H1 (cell line): ENCODE measurements at regions not wholly inside any gene's neighbourhood (a gene's known extent, or its start where the extent isn't known, plus 50 kb on each side); places are given as distances from the start of the nearest gene placed in this dataset.

ENCODE experiments used
- CTCF ChIA-PET: fragments of 300-600 bp; sonication (Branson Sonifier 250); formaldehyde crosslinking; loops from one replicate; lab custom pipeline; 2021; ENCODE audit not compliant: partially characterized antibody; lab: Charles Lee
- POLR2A ChIA-PET: fragments of 300-600 bp; sonication (Branson Sonifier 250); formaldehyde crosslinking; loops from one replicate; lab custom pipeline; 2021; ENCODE audit warnings: inconsistent platforms; ENCODE audit not compliant: partially characterized antibody; lab: Charles Lee
- DNase-seq, 2 experiments: peaks; one replicate each; pipeline versions ENCODE4 v3.0.0 to v3.0.0-alpha.2; 2010 to 2022; ENCODE audit warnings: low spot score in 2 of 2, low read depth in 1 of 2, mixed read lengths in 1 of 2
- FAIRE-seq: peaks from 2 replicates; lab custom pipeline; 2011; peaks lifted over from hg19 to GRCh38; lab: Jason Lieb, UNC
- H2AFZ ChIP-seq: 2 replicates; pipeline ENCODE4 v1.8.1; 2012; ENCODE audit warnings: low read length, inconsistent platforms
- H2AK5ac ChIP-seq: 2 replicates; pipeline ENCODE4 v1.6.1; 2013; ENCODE audit warnings: low read depth, low read length
- H2BK120ac ChIP-seq: replicated peaks from 2 replicates; pipeline ENCODE3; 2013; ENCODE audit warnings: low read depth, low read length, inconsistent platforms
- H2BK12ac ChIP-seq: 2 replicates; pipeline ENCODE4 v1.6.1; 2013; ENCODE audit warnings: low read depth, low read length
- H2BK15ac ChIP-seq: 2 replicates; pipeline ENCODE4 v1.6.1; 2013; ENCODE audit warnings: low read length
- H2BK20ac ChIP-seq: 2 replicates; pipeline ENCODE4 v1.6.1; 2013; ENCODE audit warnings: low read length
- H2BK5ac ChIP-seq: 2 replicates; pipeline ENCODE4 v1.6.1; 2013; ENCODE audit warnings: low read depth, low read length
- H3K14ac ChIP-seq: 2 replicates; pipeline ENCODE4 v1.6.1; 2013; ENCODE audit warnings: inconsistent platforms; ENCODE audit not compliant: insufficient read length
- H3K18ac ChIP-seq: 2 replicates; pipeline ENCODE4 v1.6.1; 2013; ENCODE audit warnings: low read length; ENCODE audit errors: extremely low read depth
- H3K23ac ChIP-seq: 2 replicates; pipeline ENCODE4 v1.6.1; 2013; ENCODE audit warnings: inconsistent platforms; ENCODE audit not compliant: insufficient read length
- H3K23me2 ChIP-seq: 2 replicates; pipeline ENCODE4 v1.6.1; 2013; ENCODE audit warnings: low read depth, low read length
- H3K27ac ChIP-seq: 2 replicates; pipeline ENCODE4 v1.6.1; 2011; ENCODE audit warnings: low read depth, low read length, inconsistent platforms
- H3K27me3 ChIP-seq, 4 experiments: replicated peaks in 1 of 4; 1 replicate in 1 of 4; 2 replicates in 3 of 4; pipeline versions ENCODE4 v1.6.1 to v1.8.1; 2011 to 2013; ENCODE audit warnings: low read length in 3 of 4, mild to moderate bottlenecking in 3 of 4, inconsistent platforms in 2 of 4, mixed read lengths in 2 of 4, moderate library complexity in 1 of 4; ENCODE audit not compliant: control insufficient read depth in 3 of 4, insufficient read depth in 3 of 4; ENCODE audit errors: extremely low read depth in 1 of 4
- H3K36me3 ChIP-seq, 4 experiments: 2 replicates each; pipeline versions ENCODE4 v1.6.1 to v1.8.1; 2011 to 2013; ENCODE audit warnings: mild to moderate bottlenecking in 4 of 4, low read length in 3 of 4, moderate library complexity in 2 of 4, control low read depth in 1 of 4, inconsistent platforms in 1 of 4; ENCODE audit not compliant: insufficient read depth in 4 of 4, control insufficient read depth in 2 of 4
- H3K4ac ChIP-seq: replicated peaks from 2 replicates; pipeline ENCODE3; 2013; ENCODE audit warnings: low read length, low read depth, mixed read lengths, inconsistent platforms; ENCODE audit not compliant: insufficient read length
- H3K4me1 ChIP-seq, 4 experiments: replicated peaks in 1 of 4; 1 replicate in 1 of 4; 2 replicates in 3 of 4; pipeline versions ENCODE4 v1.6.1 to v1.8.1; 2011 to 2013; ENCODE audit warnings: low read length in 3 of 4, inconsistent platforms in 2 of 4, mixed read lengths in 1 of 4; ENCODE audit not compliant: insufficient read depth in 4 of 4, control insufficient read depth in 3 of 4
- H3K4me2 ChIP-seq, 2 experiments: 2 replicates each; pipeline versions ENCODE4 v1.6.1 to v1.8.1; 2011 to 2013; ENCODE audit warnings: low read depth in 2 of 2, low read length in 2 of 2, control low read depth in 1 of 2, inconsistent platforms in 1 of 2, mild to moderate bottlenecking in 1 of 2; ENCODE audit not compliant: insufficient read depth in 1 of 2
- H3K4me3 ChIP-seq, 4 experiments: fragments of 200-600, 300-600 bp in 1 of 4; sonication (generic), shearing (Covaris generic), sonication (Bioruptor Twin) in 1 of 4; 2 replicates each; pipeline versions ENCODE4 v1.5.1 to v1.8.1; 2011 to 2016; ENCODE audit warnings: low read length in 4 of 4, low read depth in 3 of 4, control low read depth in 2 of 4, inconsistent platforms in 2 of 4, mild to moderate bottlenecking in 2 of 4, mixed read lengths in 1 of 4, moderate library complexity in 1 of 4; ENCODE audit not compliant: insufficient read depth in 2 of 4; ENCODE audit errors: extremely low read depth in 1 of 4
- H3K56ac ChIP-seq: replicated peaks from 2 replicates; pipeline ENCODE3; 2013; ENCODE audit warnings: low read depth, mild to moderate bottlenecking, mixed read lengths, low read length, inconsistent platforms; ENCODE audit not compliant: insufficient read length
- H3K79me1 ChIP-seq: 2 replicates; pipeline ENCODE4 v1.6.1; 2013; ENCODE audit warnings: low read depth, low read length, control low read depth
- H3K79me2 ChIP-seq, 2 experiments: 2 replicates each; pipeline versions ENCODE4 v1.6.1 to v1.8.1; 2012 to 2013; ENCODE audit warnings: low read length in 2 of 2, mild to moderate bottlenecking in 2 of 2, inconsistent platforms in 1 of 2; ENCODE audit not compliant: insufficient read depth in 2 of 2, control insufficient read depth in 1 of 2
- H3K9ac ChIP-seq, 4 experiments: replicated peaks in 1 of 4; 1 replicate in 1 of 4; 2 replicates in 3 of 4; pipeline versions ENCODE4 v1.6.1 to v1.8.1; 2011 to 2013; ENCODE audit warnings: low read depth in 3 of 4, low read length in 3 of 4, control low read depth in 2 of 4, mild to moderate bottlenecking in 2 of 4, moderate library complexity in 2 of 4, inconsistent platforms in 1 of 4; ENCODE audit errors: extremely low read depth in 1 of 4
- H3K9me3 ChIP-seq, 2 experiments: 2 replicates each; pipeline versions ENCODE4 v1.6.1 to v1.8.1; 2012 to 2013; ENCODE audit warnings: mild to moderate bottlenecking in 2 of 2, moderate library complexity in 2 of 2, control low read depth in 1 of 2, inconsistent platforms in 1 of 2, low read depth in 1 of 2, low read length in 1 of 2, mixed read lengths in 1 of 2; ENCODE audit not compliant: insufficient read depth in 2 of 2
- H4K20me1 ChIP-seq, 2 experiments: replicated peaks in 1 of 2; 2 replicates each; pipeline versions ENCODE3 to v1.8.1; 2011 to 2013; ENCODE audit warnings: inconsistent platforms in 2 of 2, low read length in 2 of 2, mild to moderate bottlenecking in 1 of 2; ENCODE audit not compliant: insufficient read depth in 2 of 2, control insufficient read depth in 1 of 2
- H4K5ac ChIP-seq: 2 replicates; pipeline ENCODE4 v1.6.1; 2013; ENCODE audit warnings: low read length, low read depth, mixed read lengths, inconsistent platforms; ENCODE audit not compliant: insufficient read length
- H4K8ac ChIP-seq: 2 replicates; pipeline ENCODE4 v1.8.0; 2013; ENCODE audit warnings: mild to moderate bottlenecking, moderate library complexity, low read length, inconsistent platforms; ENCODE audit not compliant: insufficient read depth; ENCODE audit errors: extremely low read depth
- H4K91ac ChIP-seq: replicated peaks from 2 replicates; pipeline ENCODE3; 2013; ENCODE audit warnings: low read length, mixed read lengths, inconsistent platforms; ENCODE audit not compliant: insufficient read length
- CHD2 ChIP-seq: IDR thresholded peaks from 2 replicates; pipeline ENCODE4 v1.6.1; 2012; ENCODE audit warnings: low read length, improper control_type of control experiment
- NRF1 ChIP-seq: IDR thresholded peaks from 2 replicates; pipeline ENCODE4 v1.6.1; 2011; ENCODE audit warnings: mild to moderate bottlenecking, low read depth, low read length, improper control_type of control experiment
- RFX5 ChIP-seq: IDR thresholded peaks from 2 replicates; pipeline ENCODE4 v1.6.1; 2011; ENCODE audit warnings: low read depth, low read length, improper control_type of control experiment, borderline replicate concordance
- TF ChIP-seq, protein P1 (sequence below): IDR thresholded peaks from 2 replicates; pipeline ENCODE4 v1.6.1; 2011; ENCODE audit warnings: low read length, improper control_type of control experiment

DNA sequence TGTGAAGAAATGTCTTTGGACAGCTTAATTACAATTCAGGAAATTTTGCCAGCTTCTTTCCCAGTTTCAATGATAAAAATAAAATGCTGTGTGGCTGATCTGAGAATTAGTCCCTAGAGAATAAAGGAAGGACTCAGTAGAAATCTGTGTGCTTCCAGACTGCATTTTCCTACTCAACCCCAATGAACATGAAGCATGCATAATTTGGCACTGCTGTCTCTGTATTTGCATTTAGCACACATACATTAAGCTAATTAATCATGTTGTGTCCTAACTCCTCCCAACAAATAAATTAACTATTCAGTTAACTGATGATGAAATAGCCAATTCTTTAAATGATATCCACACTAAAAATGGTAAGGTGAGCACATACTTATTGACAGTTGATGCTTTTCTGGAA lies 380.0 kb upstream of the RORB start:
- Histone ChIP-seq H2BK20ac (no peak overlapping the region), H3K79me1 (no peaks in the 10 kb centered on the region), H3K56ac (no peak overlapping the region), H2AK5ac (no peak overlapping the region), H3K23ac (no peak overlapping the region), H2BK120ac (no peak overlapping the region), H3K4me1 (peaks cover 0 to 2% (median 0%) of the 10 kb centered on the region in 4 experiments; a peak in 1 of 7 replicates), H3K27me3 (no peaks in the 10 kb centered on the region; a peak in 2 of 7 replicates), H2BK15ac (no peak overlapping the region), H2AFZ (no peak overlapping the region), H4K5ac (no peak overlapping the region), H3K79me2 (no peaks in the 10 kb centered on the region), H2BK12ac (no peak overlapping the region), H3K9ac (no peak overlapping the region), H4K91ac (no peak overlapping the region), H3K36me3 (no peaks in the 10 kb centered on the region), H4K8ac (no peak overlapping the region), H4K20me1 (no peaks in the 10 kb centered on the region), H3K27ac (no peak overlapping the region), H3K9me3 (no peaks in the 10 kb centered on the region), H3K14ac (no peak overlapping the region), H3K4me3 (no peak overlapping the region), H3K4ac (no peak overlapping the region), H3K18ac (no peak overlapping the region), H2BK5ac (no peak overlapping the region), H3K4me2 (no peak overlapping the region), H3K23me2 (no peaks in the 10 kb centered on the region)
- DNase-seq (no peak), FAIRE-seq (peak; percentile 69)
- POLR2A ChIA-PET, result interaction anchor here (1.6 to 1.8 kb wide), 2 partner anchors 12 to 15 kb away, joined by 4 to 9 read pairs; no protein-coding TSS in a partner anchor
- CTCF ChIA-PET, result interaction anchor here (0.8 kb wide), 1 partner anchor 56 kb away, joined by 3 read pairs; no protein-coding TSS in a partner anchor
- TF ChIP-seq CHD2 (no peak), RFX5 (no peak), NRF1 (no peak)
- TF ChIP-seq, protein P1, sequence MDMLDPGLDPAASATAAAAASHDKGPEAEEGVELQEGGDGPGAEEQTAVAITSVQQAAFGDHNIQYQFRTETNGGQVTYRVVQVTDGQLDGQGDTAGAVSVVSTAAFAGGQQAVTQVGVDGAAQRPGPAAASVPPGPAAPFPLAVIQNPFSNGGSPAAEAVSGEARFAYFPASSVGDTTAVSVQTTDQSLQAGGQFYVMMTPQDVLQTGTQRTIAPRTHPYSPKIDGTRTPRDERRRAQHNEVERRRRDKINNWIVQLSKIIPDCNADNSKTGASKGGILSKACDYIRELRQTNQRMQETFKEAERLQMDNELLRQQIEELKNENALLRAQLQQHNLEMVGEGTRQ, result no peak
